NCI-H69 (cell line): ENCODE measurements at regions not wholly inside any gene's neighbourhood (a gene's known extent, or its start where the extent isn't known, plus 50 kb on each side); places are given as distances from the start of the nearest gene placed in this dataset.
A peak's percentile ranks its signal among the peaks of the same experiment; 100 is the strongest.
"Not testable (repeated sequence)": the region's sequence is repeated elsewhere in the genome, so short reads cannot be mapped to it uniquely, and the experiment has no call there.

Experiments used
- DNase-seq: peaks from one replicate; lab custom pipeline; 2025; lab: John Stamatoyannopoulos, UW

DNA sequence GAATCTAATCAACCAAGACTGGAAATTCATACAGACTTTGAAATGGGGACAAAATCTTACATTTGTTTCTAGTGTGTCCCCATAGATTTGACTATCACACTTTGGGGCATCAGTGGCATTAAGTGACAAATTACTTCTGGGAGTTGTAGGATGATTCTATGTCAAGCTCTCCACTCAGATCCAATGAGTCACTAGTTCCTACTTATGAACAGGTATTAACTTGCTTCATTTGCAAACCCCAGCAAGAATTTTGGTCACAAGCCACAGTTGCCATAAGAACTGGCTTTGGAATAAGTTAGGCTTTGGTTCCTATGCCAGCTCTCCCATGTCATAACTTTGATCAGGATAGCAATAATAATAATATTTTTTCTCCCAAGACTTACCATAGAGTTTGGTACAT lies 77.6 kb upstream of the PTPRK start:
- DNase-seq = no peak

DNA sequence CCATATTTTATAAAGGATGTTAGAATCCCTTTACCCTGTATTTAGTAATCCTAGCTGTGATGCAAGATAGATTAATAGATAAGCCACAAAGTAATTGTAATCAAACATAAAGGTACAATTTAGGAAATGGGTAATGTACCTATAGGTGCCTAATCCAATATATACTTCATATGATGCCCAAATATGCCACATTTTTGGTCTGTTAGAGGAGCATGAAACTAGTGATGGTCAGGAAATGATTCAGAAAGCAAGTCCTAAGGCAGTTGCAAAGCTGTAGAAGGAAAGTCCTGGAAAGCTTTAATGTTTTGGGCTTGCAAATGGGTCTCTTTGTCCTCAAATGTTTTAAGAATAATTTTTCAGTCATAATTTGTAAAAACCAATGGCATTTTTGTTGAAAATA lies 76.6 kb upstream of the PTPRK start:
- no peak for DNase-seq

DNA sequence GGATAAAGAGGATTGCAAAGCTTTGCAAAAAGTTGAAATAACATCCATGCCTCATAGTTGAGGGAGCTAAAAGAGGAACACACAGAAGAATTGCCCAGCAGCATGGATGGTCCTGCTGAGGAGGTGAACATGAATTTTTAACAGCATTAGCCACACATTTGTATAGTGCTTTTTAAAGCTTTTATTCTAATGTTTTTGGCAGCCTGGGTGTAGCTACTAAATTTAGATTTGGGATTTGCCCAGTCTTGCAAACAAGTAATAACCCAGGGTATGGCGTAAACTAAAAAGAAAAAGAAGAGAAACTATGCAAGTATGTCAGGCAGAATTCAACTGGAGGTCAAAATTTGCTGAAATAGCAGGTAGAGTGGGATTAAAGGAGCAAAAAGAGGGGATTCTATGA lies 75.1 kb upstream of the PTPRK start:
- DNase-seq = no peak

DNA sequence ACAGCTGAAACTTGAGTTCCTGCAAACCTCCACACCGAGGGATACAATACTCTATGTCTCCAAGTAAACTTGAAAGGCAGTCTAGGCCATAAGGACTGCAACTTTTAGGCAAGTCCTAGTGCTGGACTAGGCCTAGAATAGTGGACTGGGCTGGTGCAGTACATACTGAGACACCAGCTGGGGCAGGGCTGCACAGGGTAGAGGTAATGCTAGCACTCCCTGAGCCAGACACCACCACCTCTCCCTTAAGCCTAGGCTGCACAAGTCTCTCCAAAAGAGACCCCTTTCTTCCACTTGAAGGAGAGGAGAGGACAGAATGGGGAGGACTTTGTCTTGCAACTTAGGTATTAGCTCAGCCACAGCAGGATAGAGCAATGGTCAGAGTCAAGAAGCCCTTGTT lies 65.7 kb upstream of the PTPRK start:
- no peak for DNase-seq

DNA sequence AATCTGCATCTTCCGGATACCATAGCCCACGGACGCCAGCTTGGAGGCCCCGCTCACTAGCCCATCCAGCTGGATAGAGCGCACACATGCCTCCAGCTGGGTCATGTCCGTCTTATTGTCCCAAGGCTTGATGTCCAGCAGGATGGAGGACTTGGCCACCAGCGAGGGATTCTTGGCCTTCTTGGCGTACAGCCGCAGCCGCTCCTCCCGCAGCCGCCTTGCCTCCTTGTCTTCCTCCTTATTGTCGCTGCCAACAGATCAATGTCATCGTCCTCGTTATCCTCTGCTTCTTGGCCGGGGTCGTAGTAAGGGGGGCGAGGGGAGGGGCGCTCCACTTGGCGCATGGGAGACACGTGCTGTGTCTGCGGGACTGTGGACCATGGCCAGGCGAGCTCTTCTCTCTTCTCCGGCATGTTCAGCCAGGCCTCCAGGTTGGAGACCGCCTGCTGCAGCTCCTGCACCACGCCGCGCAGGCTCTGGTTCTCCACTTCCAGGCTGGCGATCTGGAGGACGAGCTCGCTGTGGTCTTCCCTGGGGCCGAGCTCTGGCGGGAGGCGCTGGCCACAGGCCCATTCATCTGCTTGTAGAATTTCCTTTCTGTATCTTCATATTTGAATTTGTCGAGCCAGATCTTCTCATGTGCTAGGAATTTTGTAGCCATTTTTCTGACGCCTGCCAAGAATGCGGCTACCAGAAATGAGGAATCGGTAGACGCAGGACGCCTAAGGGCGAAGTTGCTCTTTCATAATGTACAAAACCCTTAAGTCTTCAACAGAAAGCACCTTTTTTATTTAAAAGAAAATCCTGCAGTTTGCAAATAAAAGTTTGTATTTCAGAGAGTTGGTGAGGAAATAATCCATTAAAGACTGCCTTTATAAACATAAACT lies 60.1 kb upstream of the PTPRK start:
- DNase-seq = no peak

DNA sequence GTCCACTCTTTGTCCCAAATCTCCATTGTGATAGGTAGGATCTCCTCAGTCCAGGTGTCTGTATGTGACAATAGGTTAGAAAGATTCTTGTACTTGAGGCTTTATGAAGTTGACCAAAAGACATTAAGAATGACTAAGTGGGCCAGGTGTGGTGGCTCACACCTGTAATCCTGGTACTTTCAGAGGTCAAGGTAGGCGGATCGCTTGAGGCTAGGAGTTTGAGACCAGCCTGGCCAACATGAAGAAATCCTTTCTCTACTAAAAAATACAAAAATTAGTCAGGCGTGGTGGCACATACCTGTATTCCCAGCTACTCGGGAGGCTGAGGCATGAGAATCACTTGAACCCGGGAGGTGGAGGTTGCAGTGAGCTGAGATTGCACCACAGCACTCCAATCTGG lies 54.9 kb upstream of the PTPRK start:
- DNase-seq = not testable (repeated sequence)

DNA sequence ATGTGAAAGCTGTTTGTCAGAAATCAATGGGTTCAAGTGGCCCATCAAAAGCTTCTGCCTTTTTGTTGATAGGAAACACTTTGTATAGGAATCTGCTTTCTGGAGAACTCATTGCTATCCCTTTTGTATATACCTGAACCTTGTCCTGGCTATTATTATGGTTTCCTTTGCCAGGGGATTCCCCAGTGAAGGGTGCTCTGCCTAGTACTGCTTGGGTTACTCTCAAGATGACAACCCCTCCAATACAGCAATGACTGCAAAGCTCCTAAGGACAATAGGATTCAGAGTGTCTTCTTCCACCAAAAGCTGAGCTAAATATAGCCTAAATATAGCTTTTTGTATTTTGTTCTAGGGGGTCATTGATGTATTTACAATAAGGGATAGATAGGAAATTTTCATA lies 54.0 kb upstream of the PTPRK start:
- no peak for DNase-seq

DNA sequence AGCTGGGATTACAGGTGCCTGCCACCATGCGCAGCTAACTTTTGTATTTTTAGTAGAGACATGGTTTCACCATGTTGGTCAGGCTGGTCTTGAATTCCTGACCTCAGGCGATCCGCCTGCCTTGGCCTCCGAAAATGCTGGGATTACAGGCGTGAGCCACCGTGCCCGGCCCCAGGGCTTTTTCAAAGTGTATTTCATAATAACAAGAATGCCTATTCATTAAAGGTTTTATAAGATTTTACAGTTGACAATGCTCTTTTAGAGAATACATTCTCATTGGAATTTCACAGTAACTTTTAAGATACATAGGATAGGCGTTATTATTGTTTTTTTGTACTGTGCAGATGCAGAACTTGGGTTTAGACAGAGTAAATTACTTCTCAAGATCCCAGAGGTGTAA lies 52.6 kb upstream of the PTPRK start:
- no peak for DNase-seq

DNA sequence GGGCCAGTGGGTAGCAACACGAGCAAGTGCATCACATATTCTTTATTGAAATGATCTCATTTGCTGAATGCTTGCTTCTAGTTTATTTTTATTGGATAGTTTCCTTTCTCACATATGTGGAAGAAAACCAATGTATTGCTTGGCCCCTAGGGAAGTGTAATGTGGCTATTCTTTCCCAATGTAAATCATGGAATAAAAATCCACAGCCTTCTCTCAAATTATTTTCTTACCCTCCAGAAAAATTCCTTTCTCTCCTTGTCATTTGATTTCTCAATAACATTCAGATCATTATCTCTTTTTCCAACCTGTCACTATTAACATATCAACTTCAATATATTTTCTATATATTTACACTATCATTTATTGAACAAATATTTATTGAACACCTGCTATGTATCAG lies 51.9 kb upstream of the PTPRK start:
- no peak for DNase-seq

DNA sequence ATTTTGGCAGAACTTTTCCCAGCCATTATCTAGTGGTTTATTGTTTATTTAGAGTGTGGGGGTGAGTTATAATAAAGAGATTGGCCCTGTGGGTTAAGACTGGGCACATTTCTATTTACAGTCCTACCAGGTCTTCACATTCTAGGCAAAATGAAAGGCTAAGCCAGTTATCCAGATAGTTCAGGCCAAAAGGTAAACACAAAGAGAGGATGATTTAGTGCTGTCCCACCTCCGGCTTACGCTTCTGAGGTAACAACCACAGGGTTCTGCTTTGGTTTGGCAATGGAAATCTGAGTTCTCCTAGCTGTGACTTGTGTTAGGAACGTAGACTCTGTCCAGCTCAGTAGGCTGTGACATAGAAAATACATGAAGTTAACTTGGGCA lies 50.3 kb upstream of the PTPRK start:
- DNase-seq = peak; percentile 75

DNA sequence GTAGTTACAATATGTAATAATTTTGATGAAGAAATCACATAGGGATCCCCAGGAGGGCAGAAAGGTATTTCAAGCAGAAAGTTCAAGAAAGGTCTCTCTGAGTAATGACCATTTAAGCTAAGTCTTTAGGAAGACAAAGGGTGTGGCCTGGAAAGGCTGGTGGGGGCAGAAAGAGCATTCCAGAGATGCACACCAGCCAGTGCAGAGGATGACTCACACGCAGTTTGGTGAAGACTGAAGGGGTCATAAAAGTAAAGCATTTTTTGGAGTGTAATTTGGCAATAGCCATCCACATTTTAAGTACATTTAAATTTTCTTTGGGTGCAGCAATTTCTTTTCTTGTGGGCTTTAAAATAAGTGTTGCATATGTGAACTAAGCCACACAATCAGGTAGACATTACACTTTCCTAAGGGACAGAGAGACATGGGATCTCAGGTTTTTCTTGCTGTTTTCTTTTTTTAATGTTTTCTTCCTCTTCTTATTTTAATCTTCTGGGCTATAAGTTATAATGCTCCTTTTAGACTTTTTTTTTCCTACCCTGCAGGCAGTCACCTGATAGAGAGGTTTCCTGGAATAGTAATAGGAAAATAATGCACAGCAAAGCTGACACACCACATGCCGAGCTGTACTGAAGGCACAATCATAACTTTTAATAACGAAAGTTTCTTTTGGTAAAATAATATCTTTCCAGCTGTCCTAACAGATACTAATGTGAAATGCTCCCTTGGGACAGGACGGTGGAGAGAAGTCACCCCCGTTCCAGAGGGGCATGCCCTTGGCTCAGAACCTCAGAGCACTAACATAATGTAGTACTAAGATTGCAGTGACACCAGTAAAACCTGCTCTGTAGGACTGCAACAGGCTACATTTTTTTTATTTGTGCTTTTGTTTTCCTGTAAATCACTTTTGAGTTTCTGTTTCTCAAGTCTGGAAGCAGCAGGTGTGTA lies 49.6 kb upstream of the PTPRK start:
- DNase-seq = peak; percentile 51
